ENCODE measurements at regions not wholly inside any gene's neighbourhood (a gene's known extent, or its start where the extent isn't known, plus 50 kb on each side); places are given as distances from the start of the nearest gene placed in this dataset.

- no peak overlapping the region for H3K4me3 ChIP-seq (ENCODE audit: low read length)
- DNase-seq (no peak), ATAC-seq (no peak)
- no peak overlapping the region for H2AFZ ChIP-seq (ENCODE audit: low read length)
- intact Hi-C loops (cut with micrococcal nuclease): no loop called here
- H3K4me1 ChIP-seq (ENCODE audit: insufficient read depth, low read length): peaks cover 8% of the 10 kb centered on the region
- H3K9ac ChIP-seq (ENCODE audit: low read length): no peak overlapping the region
- POLR2A ChIA-PET (ENCODE audit: unreplicated experiment): no interaction called here
- no peak for TF ChIP-seq EZH2 (IDR thresholded peaks at IDR 0.05; ENCODE audit: low read length, unreplicated experiment)
- TF ChIP-seq EZH2phosphoT487 (IDR thresholded peaks at IDR 0.05; ENCODE audit: borderline replicate concordance, low read length): no peak
- TF ChIP-seq CTCF (conservative IDR thresholded peaks at IDR 0.05; ENCODE audit: low read depth, low read length): no peak
- peaks cover 99% of the 10 kb centered on the region for H3K79me2 ChIP-seq (ENCODE audit: low read length)
- H3K9me3 ChIP-seq (ENCODE audit: low read length): no peaks in the 10 kb centered on the region
- H4K20me1 ChIP-seq (ENCODE audit: low read length): peaks cover 19% of the 10 kb centered on the region; the same call in 1 of the 2 replicates
- CTCF ChIA-PET: no interaction called here
- H3K9me2 ChIP-seq (replicated peaks; ENCODE audit: low read length): no peaks in the 10 kb centered on the region
- H3K4me2 ChIP-seq (ENCODE audit: low read length): no peak overlapping the region
- no peak overlapping the region for H3K27ac ChIP-seq (ENCODE audit: low read length)
- H3K27me3 ChIP-seq (ENCODE audit: low read length): no peaks in the 10 kb centered on the region
- no peaks in the 10 kb centered on the region for H3K36me3 ChIP-seq (ENCODE audit: low read depth, low read length)
- H3F3A ChIP-seq (ENCODE audit: low read length, unreplicated experiment): no peaks in the 10 kb centered on the region
- BruUV-seq (replicated peaks): no TSS peak
Measured at GRCh38 chr17:72534776-72535175, 414.0 kb downstream of the SOX9 start.

- no peak overlapping the region for H3K9ac ChIP-seq (ENCODE audit: low read length)
- no peak overlapping the region for H3K27ac ChIP-seq (ENCODE audit: low read length)
- H3K79me2 ChIP-seq (ENCODE audit: low read length): peaks cover 97% of the 10 kb centered on the region
- H3K36me3 ChIP-seq (ENCODE audit: low read depth, low read length): no peaks in the 10 kb centered on the region
- no TSS peak for BruUV-seq (replicated peaks)
- intact Hi-C loops (cut with micrococcal nuclease): no loop called here
- peaks cover 11% of the 10 kb centered on the region for H3K4me1 ChIP-seq (ENCODE audit: insufficient read depth, low read length)
- peaks cover 16% of the 10 kb centered on the region; the same call in 1 of the 2 replicates for H4K20me1 ChIP-seq (ENCODE audit: low read length)
- no peaks in the 10 kb centered on the region for H3K9me2 ChIP-seq (replicated peaks; ENCODE audit: low read length)
- H3K9me3 ChIP-seq (ENCODE audit: low read length): no peaks in the 10 kb centered on the region
- ChIA-PET CTCF (no interaction called here), POLR2A (ENCODE audit: unreplicated experiment) (interaction anchor here (0.6 kb wide), 1 partner anchor 31 kb away, joined by 16 read pairs; no protein-coding TSS in a partner anchor)
- H3K4me2 ChIP-seq (ENCODE audit: low read length): no peak overlapping the region
- no peak overlapping the region for H3K4me3 ChIP-seq (ENCODE audit: low read length)
- H3F3A ChIP-seq (ENCODE audit: low read length, unreplicated experiment): no peaks in the 10 kb centered on the region
- TF ChIP-seq EZH2 (IDR thresholded peaks at IDR 0.05; ENCODE audit: low read length, unreplicated experiment): no peak
- no peak for TF ChIP-seq EZH2phosphoT487 (IDR thresholded peaks at IDR 0.05; ENCODE audit: borderline replicate concordance, low read length)
- TF ChIP-seq CTCF (conservative IDR thresholded peaks at IDR 0.05; ENCODE audit: low read depth, low read length): no peak
- H2AFZ ChIP-seq (ENCODE audit: low read length): no peak overlapping the region
- no peak for DNase-seq
- no peaks in the 10 kb centered on the region for H3K27me3 ChIP-seq (ENCODE audit: low read length)
- ATAC-seq: no peak
Measured at GRCh38 chr17:72535346-72535745, 414.5 kb downstream of the SOX9 start.

- no peak for TF ChIP-seq CTCF (conservative IDR thresholded peaks at IDR 0.05; ENCODE audit: low read depth, low read length)
- Histone ChIP-seq H3K36me3 (ENCODE audit: low read depth, low read length) (no peaks in the 10 kb centered on the region; the same call in 1 of the 2 replicates), H3K9me3 (ENCODE audit: low read length) (no peaks in the 10 kb centered on the region), H3K27ac (ENCODE audit: low read length) (no peak overlapping the region), H3K4me1 (ENCODE audit: insufficient read depth, low read length) (peaks cover 15% of the 10 kb centered on the region), H3F3A (ENCODE audit: low read length, unreplicated experiment) (no peaks in the 10 kb centered on the region), H3K9me2 (replicated peaks; ENCODE audit: low read length) (no peaks in the 10 kb centered on the region), H3K79me2 (ENCODE audit: low read length) (peaks cover 96% of the 10 kb centered on the region), H3K9ac (ENCODE audit: low read length) (no peak overlapping the region), H3K4me3 (ENCODE audit: low read length) (no peak overlapping the region), H2AFZ (ENCODE audit: low read length) (no peak overlapping the region), H3K27me3 (ENCODE audit: low read length) (no peaks in the 10 kb centered on the region), H4K20me1 (ENCODE audit: low read length) (peaks cover 13% of the 10 kb centered on the region; the same call in 1 of the 2 replicates), H3K4me2 (ENCODE audit: low read length) (no peak overlapping the region)
- POLR2A ChIA-PET (ENCODE audit: unreplicated experiment): interaction anchor here (0.6 kb wide), 1 partner anchor 31 kb away, joined by 16 read pairs; no protein-coding TSS in a partner anchor
- DNase-seq (no peak), ATAC-seq (no peak)
- BruUV-seq (replicated peaks): no TSS peak
- CTCF ChIA-PET: no interaction called here
- intact Hi-C loops (cut with micrococcal nuclease): no loop called here
Measured at GRCh38 chr17:72535779-72536178, 415.0 kb downstream of the SOX9 start.

Measured in PC-3 (cell line).